Posterior vena cava (tissue), 2 donors: ENCODE measurements at regions not wholly inside any gene's neighbourhood (a gene's known extent, or its start where the extent isn't known, plus 50 kb on each side); places are given as distances from the start of the nearest gene placed in this dataset.
"Not testable (repeated sequence)": the region's sequence is repeated elsewhere in the genome, so short reads cannot be mapped to it uniquely, and the experiment has no call there.

Source experiments
- DNase-seq: peaks from one replicate; pipeline ENCODE4 v3.0.0-alpha.2; 2020; ENCODE audit warnings: low spot score
- intact Hi-C, 2 donors: fragments of 100-400 bp; cut with DNase I; formaldehyde crosslinking; loops; one replicate each; pipeline versions ENCODE4 v1.14.1 to v1.14.2; 2022 to 2023
- donor health status: DM: yes; HTN: yes; CAD: no.
- donor health status: DM: yes; HTN: yes; CAD: no.

- intact Hi-C loops, result no loop called here
- DNase-seq, result no peak
These were observed 106.2 kb upstream of the CHMP2B start for GRCh38 chr3:87120881-87121280.

- intact Hi-C loops, result no loop called here
- DNase-seq, result no peak
These were observed 106.9 kb upstream of the CHMP2B start for GRCh38 chr3:87120236-87120635.

- DNase-seq, result no peak
- intact Hi-C loops, result no loop called here
These were observed 117.6 kb upstream of the CHMP2B start for GRCh38 chr3:87109465-87109864.

- DNase-seq, result no peak
- intact Hi-C loops, result no loop called here
These were observed 111.1 kb upstream of the VGLL3 start for GRCh38 chr3:87101861-87102625.

- DNase-seq, intact Hi-C loops: not testable (repeated sequence)
These were observed 106.8 kb upstream of the VGLL3 start for GRCh38 chr3:87097733-87098132.

- intact Hi-C loops, result no loop called here
- DNase-seq, result no peak
These were observed 99.7 kb upstream of the VGLL3 start for GRCh38 chr3:87090631-87091030.

- intact Hi-C loops, result loop anchor here (5.0 to 10.0 kb wide), 2 partner anchors 94 to 312 kb away; partner anchors contain the start of gene VGLL3 (in 1 of the 2)
- DNase-seq, result peak; percentile 90
These were observed 98.3 kb upstream of the VGLL3 start for GRCh38 chr3:87088993-87089841.

- DNase-seq, result no peak
- intact Hi-C loops, result loop anchor here (5.0 to 10.0 kb wide), 2 partner anchors 94 to 311 kb away; partner anchors contain the start of gene VGLL3 (in 1 of the 2)
These were observed 97.6 kb upstream of the VGLL3 start for GRCh38 chr3:87088430-87088992.

- intact Hi-C loops, result loop anchor here (5.0 to 10.0 kb wide), 4 partner anchors 90 to 313 kb away; partner anchors contain the start of gene VGLL3 (in 1 of the 2)
- DNase-seq, result no peak
These were observed 93.9 kb upstream of the VGLL3 start for GRCh38 chr3:87084868-87085267.

- DNase-seq, result no peak
- intact Hi-C loops, result loop anchor here in 1 of 2 donors (5.0 to 10.0 kb wide), 3 partner anchors 88 to 311 kb away; partner anchors contain the start of gene VGLL3
These were observed 92.0 kb upstream of the VGLL3 start for GRCh38 chr3:87082796-87083440.

- DNase-seq, result no peak
- intact Hi-C loops, result no loop called here
These were observed 86.4 kb upstream of the VGLL3 start for GRCh38 chr3:87077355-87077754.

GRCh38 chr3:87076946-87077345, 86.0 kb upstream of the VGLL3 start:
- DNase-seq, result no peak
- intact Hi-C loops, result no loop called here

- no peak for DNase-seq
- intact Hi-C loops, result no loop called here
These were observed 82.7 kb upstream of the VGLL3 start for GRCh38 chr3:87073496-87074145.

- DNase-seq, result no peak
- intact Hi-C loops, result no loop called here
These were observed 81.5 kb upstream of the VGLL3 start for GRCh38 chr3:87072446-87072845.

- intact Hi-C loops, result no loop called here
These were observed 79.0 kb upstream of the VGLL3 start for GRCh38 chr3:87069971-87070370.

GRCh38 chr3:87069021-87069420, 78.1 kb upstream of the VGLL3 start:
- DNase-seq, result no peak
- intact Hi-C loops, result no loop called here

More at GRCh38 chr3:87069971-87070370, 79.0 kb upstream of the VGLL3 start:
- no peak for DNase-seq

GRCh38 chr3:87062685-87063084, 71.7 kb upstream of the VGLL3 start:
- intact Hi-C loops, result no loop called here
- no peak for DNase-seq

GRCh38 chr3:87057474-87057873, 66.5 kb upstream of the VGLL3 start:
- intact Hi-C loops, result no loop called here
- DNase-seq, result no peak

- DNase-seq, result no peak
- intact Hi-C loops, result no loop called here
These were observed 62.6 kb upstream of the VGLL3 start for GRCh38 chr3:87053553-87053952.
